C4-2B (cell line): ENCODE measurements at regions not wholly inside any gene's neighbourhood (a gene's known extent, or its start where the extent isn't known, plus 50 kb on each side); places are given as distances from the start of the nearest gene placed in this dataset.

Experiments used
- H3K27ac ChIP-seq: fragments of 450-650 bp; 2 replicates; pipeline ENCODE4 v1.5.1; 2017
- ZFX ChIP-seq: fragments of 450-650 bp; IDR thresholded peaks from 2 replicates; pipeline ENCODE4 v1.6.1; 2017
- TF ChIP-seq, protein P1 (sequence below): fragments of 450-650 bp; conservative IDR thresholded peaks from 2 replicates; pipeline ENCODE4 v1.5.1; 2017; ENCODE audit warnings: mild to moderate bottlenecking

DNA sequence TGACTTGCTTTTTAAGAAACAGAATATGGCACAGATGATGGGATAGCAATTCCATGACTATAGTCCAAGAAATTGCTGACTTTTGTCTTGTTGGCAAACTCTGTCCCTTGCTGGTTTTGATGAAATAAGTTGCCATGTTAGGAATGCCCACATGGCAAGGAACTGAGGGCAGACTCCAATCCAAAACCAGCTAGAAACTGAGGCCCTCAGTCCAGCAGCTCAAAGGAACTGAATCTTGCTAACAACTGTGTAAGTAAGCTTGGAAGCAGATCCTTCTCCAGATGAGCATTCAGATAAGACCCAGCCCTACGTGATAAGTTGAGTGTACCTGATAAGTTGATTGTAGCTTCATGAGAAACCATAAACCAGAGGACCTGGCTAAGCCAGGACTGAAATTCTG lies 64.3 kb upstream of the BMPER start:
- TF ChIP-seq ZFX, result no peak
- TF ChIP-seq, protein P1, sequence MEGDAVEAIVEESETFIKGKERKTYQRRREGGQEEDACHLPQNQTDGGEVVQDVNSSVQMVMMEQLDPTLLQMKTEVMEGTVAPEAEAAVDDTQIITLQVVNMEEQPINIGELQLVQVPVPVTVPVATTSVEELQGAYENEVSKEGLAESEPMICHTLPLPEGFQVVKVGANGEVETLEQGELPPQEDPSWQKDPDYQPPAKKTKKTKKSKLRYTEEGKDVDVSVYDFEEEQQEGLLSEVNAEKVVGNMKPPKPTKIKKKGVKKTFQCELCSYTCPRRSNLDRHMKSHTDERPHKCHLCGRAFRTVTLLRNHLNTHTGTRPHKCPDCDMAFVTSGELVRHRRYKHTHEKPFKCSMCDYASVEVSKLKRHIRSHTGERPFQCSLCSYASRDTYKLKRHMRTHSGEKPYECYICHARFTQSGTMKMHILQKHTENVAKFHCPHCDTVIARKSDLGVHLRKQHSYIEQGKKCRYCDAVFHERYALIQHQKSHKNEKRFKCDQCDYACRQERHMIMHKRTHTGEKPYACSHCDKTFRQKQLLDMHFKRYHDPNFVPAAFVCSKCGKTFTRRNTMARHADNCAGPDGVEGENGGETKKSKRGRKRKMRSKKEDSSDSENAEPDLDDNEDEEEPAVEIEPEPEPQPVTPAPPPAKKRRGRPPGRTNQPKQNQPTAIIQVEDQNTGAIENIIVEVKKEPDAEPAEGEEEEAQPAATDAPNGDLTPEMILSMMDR, result no peak
- H3K27ac ChIP-seq, result no peak overlapping the region

DNA sequence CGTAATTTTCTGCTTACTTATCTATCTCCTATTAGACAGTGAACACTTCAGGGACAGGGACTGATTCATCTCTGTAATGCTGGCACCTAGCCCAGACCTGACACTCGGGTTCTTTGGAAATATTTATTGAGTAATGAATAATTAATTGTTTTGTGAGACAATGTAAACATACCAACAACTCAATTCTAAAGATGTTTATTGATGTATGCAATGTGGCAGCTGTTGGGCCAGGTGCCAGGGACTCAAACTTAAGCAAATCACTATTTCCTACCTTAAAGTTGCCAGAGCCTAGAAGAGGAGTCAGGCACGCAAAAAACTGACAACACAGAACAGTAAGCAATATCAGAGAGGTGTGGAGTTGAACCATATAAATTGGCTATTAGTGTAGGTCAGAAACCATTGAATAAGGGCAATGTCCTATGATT lies 63.6 kb upstream of the BMPER start:
- TF ChIP-seq, protein P1, result no peak
- TF ChIP-seq ZFX, result no peak
- no peak overlapping the region for H3K27ac ChIP-seq

DNA sequence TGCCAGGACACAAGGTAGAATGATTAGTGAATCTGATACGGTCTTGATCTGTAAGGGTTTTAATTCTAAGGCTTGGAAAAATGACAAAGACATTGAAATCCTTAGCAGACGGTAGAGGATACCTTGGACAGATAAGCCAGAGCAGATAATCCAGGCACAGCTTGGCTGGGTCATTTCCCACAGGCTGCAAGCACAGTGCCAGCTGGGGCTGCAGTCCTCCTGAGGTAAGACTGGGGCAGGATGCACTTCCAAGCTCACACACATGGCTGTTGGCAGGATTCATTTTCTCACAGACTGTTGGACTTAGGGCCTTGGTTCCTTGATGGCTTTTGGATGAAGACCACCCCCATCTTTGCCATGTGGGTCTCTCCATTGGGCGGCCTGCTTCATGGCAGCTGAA lies 63.2 kb upstream of the BMPER start:
- TF ChIP-seq, protein P1, result no peak
- TF ChIP-seq ZFX, result no peak
- no peak overlapping the region for H3K27ac ChIP-seq

DNA sequence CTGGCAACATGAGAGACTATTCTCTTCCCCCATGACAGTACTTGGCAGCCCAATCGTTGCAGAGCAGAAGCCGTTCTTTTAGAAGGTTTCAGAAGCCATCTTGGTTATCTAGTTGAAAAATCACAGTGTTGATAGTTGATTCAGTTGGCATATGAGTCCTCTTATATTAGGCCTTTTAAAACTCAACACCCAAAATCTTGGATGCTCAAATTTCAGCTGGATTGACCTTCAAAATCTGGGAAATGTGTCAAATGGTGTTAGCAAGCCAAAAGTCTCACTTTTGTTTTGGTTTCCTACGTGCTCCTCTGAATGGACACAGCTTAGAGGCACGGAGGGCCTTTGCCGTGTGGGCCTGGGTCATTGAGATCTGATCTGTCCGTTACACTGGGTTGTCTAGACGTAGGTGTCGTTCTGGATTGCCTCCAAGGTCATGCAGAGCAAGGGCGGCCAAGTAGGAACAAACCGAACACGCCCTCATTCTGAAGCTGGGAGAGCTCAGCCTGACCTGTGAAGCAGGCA lies 59.3 kb upstream of the BMPER start:
- TF ChIP-seq, protein P1, result no peak
- no peak for TF ChIP-seq ZFX

DNA sequence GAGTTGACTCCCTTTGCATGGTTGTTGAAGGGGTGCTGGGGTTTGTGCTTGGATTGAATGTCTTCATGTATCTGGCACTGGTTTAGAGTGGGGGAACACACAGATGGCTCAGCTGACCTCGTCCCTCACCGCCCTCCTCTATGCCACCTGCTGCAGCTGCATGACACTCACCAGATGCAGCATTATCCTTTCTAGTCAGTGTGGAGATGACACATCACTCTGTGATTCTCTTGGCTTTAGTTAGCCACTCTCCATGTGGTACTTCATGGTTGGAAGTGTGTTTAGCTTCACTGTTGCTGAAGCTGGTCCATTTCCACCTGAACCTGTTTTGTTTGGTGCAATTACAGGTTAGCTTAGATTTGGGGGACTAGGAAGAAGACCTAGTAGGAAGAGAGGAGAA lies 56.3 kb upstream of the BMPER start:
- H3K27ac ChIP-seq, result no peak overlapping the region
- TF ChIP-seq, protein P1, result no peak
- no peak for TF ChIP-seq ZFX

More for the DNA sequence above, 59.3 kb upstream of the BMPER start:
- H3K27ac ChIP-seq, result no peak overlapping the region

DNA sequence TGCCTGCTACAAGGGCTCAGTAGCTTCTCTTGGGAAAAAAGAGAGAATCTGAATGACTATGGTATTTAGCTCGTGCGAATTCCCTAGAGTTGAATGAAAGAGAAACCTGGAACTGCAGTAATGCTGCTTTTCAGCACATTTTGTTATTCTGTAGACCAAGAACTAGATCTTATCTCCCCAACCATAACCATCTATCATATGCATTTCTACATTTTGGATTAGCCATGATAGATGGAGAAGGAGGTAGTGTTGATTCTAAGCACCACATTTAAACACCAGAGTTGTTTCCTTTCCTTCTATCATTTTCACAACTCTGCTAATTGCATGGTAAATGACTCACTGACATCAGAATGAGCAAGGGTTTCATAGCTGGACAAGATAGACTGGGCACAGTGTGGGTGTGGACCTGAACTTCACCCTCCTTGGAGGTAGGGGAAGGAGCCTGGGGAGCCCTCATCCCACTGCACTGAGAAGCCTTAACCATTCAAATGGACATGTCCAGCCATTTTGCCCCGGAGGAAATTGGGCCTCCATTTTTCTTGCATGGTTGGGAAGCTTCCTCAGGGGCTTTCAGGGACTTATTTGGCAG lies 55.3 kb upstream of the BMPER start:
- no peak overlapping the region for H3K27ac ChIP-seq
- TF ChIP-seq ZFX, result no peak
- TF ChIP-seq, protein P1, result no peak

DNA sequence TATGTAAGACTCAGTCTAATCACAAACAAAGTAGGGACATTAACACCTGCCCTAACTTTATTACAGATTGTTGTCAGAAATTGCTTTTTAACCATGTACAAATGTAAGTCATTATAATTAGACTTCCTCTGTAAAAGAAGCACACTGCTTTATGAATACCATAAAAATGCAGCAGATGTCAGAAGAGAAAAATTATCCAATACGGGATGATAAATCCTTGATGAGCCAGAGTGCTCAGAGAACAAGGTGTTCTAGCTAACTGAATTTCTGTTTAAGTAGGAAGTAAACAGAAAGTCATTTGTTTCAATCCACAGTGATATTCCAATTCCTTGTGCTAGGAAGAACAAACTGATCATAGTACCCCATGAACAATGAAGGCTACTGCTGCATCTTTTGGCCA lies 54.6 kb upstream of the BMPER start:
- TF ChIP-seq, protein P1, result no peak
- no peak for TF ChIP-seq ZFX
- no peak overlapping the region for H3K27ac ChIP-seq
